ENCODE measurements at regions not wholly inside any gene's neighbourhood (a gene's known extent, or its start where the extent isn't known, plus 50 kb on each side); places are given as distances from the start of the nearest gene placed in this dataset.

DNA sequence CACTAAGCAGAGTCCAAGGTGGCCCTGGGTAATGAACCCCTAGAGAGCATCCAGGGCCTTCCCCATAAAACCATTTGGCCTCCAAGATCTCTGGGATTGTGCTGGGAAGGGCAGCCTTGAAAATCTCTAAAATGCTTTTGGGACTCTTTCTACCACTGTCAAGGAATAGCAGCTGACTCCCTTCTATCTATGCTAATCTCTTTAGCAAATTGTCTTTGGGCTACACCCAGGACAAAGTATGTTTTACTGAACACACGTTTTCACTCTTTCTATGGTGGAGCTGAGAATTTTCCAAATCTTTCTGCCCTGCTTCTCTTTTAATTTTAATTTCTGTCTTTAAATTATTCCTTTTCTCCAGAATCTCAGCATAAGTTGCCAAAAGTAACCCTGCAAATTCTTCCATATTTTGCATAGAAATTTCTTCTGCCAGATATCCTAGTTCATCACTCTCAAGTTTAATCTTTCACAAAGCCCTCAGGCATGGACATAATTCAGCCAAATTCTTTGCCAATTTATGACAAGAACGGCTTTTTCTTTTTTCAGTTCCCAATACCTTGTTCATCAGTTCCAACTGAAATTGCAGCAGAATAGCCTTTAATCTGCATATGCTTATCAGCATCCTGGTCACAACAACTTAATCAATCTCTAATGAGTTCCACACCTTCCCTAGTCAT, 687.0 kb upstream of the ADGRL4 start:
- H3K4me1 ChIP-seq (ENCODE audit: control insufficient read depth, insufficient read depth, low read depth, low read length), result peaks cover 3% of the 10 kb centered on the region
- no peak overlapping the region for H3K9ac ChIP-seq (ENCODE audit: low read length)
- no peak overlapping the region for H3K27ac ChIP-seq (ENCODE audit: low read length, poor library complexity, severe bottlenecking)
- H3K18ac ChIP-seq (ENCODE audit: low read depth in 1 of 2, low read length in 2 of 2), result no peak overlapping the region
- H3K4me2 ChIP-seq (ENCODE audit: low read length, poor library complexity, severe bottlenecking), result no peak overlapping the region
- H2BK120ac ChIP-seq (ENCODE audit: low read depth, low read length), result no peak overlapping the region
- H2AFZ ChIP-seq (ENCODE audit: low read depth, low read length), result no peak overlapping the region
- H3K14ac ChIP-seq (ENCODE audit: low read length in 2 of 2), result no peak overlapping the region
- no peak overlapping the region for H2AK5ac ChIP-seq (ENCODE audit: low read length, severe bottlenecking)
- WGBS, result 48% methylated on average over 2 of the region's 2 CpGs
- H3K4me3 ChIP-seq (ENCODE audit: insufficient read depth in 1 of 2, low read depth in 1 of 2, low read length in 2 of 2), result no peak overlapping the region
- no peaks in the 10 kb centered on the region for H3K36me3 ChIP-seq (ENCODE audit: control insufficient read depth in 1 of 2, insufficient read depth in 2 of 2, low read depth in 1 of 2, low read length in 2 of 2)
- H3K27me3 ChIP-seq (ENCODE audit: control insufficient read depth in 1 of 2, insufficient read depth in 1 of 2, low read length in 2 of 2), result no peaks in the 10 kb centered on the region
- no peak overlapping the region for H3K23ac ChIP-seq (ENCODE audit: low read length in 2 of 2)
- no peak overlapping the region for H3K4ac ChIP-seq (ENCODE audit: low read depth in 1 of 2, low read length in 2 of 2)
- no peak for DNase-seq
- H2BK12ac ChIP-seq (ENCODE audit: low read length in 2 of 2), result no peak overlapping the region
- H2BK15ac ChIP-seq (ENCODE audit: low read depth, poor library complexity, severe bottlenecking), result no peak overlapping the region
- no peak overlapping the region for H2BK5ac ChIP-seq (ENCODE audit: low read depth, low read length, poor library complexity, severe bottlenecking)
- no peaks in the 10 kb centered on the region for H3K79me1 ChIP-seq (replicated peaks; ENCODE audit: low read length, poor library complexity, severe bottlenecking)
- H4K8ac ChIP-seq (ENCODE audit: low read length), result no peak overlapping the region
- H4K91ac ChIP-seq (ENCODE audit: low read length), result no peak overlapping the region
- H3K9me3 ChIP-seq (ENCODE audit: control insufficient read depth, low read length), result no peaks in the 10 kb centered on the region

- H3K9ac ChIP-seq (ENCODE audit: low read length), result no peak overlapping the region
- no peak overlapping the region for H3K4me2 ChIP-seq (ENCODE audit: low read length, poor library complexity, severe bottlenecking)
- H3K4me1 ChIP-seq (ENCODE audit: control insufficient read depth, insufficient read depth, low read depth, low read length), result peaks cover 3% of the 10 kb centered on the region
- peak overlapping the region; percentile 49 for H2AK5ac ChIP-seq (ENCODE audit: low read length, severe bottlenecking)
- no peak overlapping the region for H4K91ac ChIP-seq (ENCODE audit: low read length)
- H3K4ac ChIP-seq (ENCODE audit: low read depth in 1 of 2, low read length in 2 of 2), result no peak overlapping the region
- no peak for DNase-seq
- H2BK12ac ChIP-seq (ENCODE audit: low read length in 2 of 2), result no peak overlapping the region
- H3K36me3 ChIP-seq (ENCODE audit: control insufficient read depth in 1 of 2, insufficient read depth in 2 of 2, low read depth in 1 of 2, low read length in 2 of 2), result no peaks in the 10 kb centered on the region
- no peak overlapping the region for H3K27ac ChIP-seq (ENCODE audit: low read length, poor library complexity, severe bottlenecking)
- no peaks in the 10 kb centered on the region for H3K9me3 ChIP-seq (ENCODE audit: control insufficient read depth, low read length)
- H4K8ac ChIP-seq (ENCODE audit: low read length), result no peak overlapping the region
- no peak overlapping the region for H3K23ac ChIP-seq (ENCODE audit: low read length in 2 of 2)
- H3K4me3 ChIP-seq (ENCODE audit: insufficient read depth in 1 of 2, low read depth in 1 of 2, low read length in 2 of 2), result no peak overlapping the region
- no peak overlapping the region for H2BK15ac ChIP-seq (ENCODE audit: low read depth, poor library complexity, severe bottlenecking)
- no peak overlapping the region for H3K18ac ChIP-seq (ENCODE audit: low read depth in 1 of 2, low read length in 2 of 2)
- H3K27me3 ChIP-seq (ENCODE audit: control insufficient read depth in 1 of 2, insufficient read depth in 1 of 2, low read length in 2 of 2), result no peaks in the 10 kb centered on the region
- no peaks in the 10 kb centered on the region for H3K79me1 ChIP-seq (replicated peaks; ENCODE audit: low read length, poor library complexity, severe bottlenecking)
- no peak overlapping the region for H2BK5ac ChIP-seq (ENCODE audit: low read depth, low read length, poor library complexity, severe bottlenecking)
- H2BK120ac ChIP-seq (ENCODE audit: low read depth, low read length), result no peak overlapping the region
- H2AFZ ChIP-seq (ENCODE audit: low read depth, low read length), result no peak overlapping the region
- H3K14ac ChIP-seq (ENCODE audit: low read length in 2 of 2), result no peak overlapping the region
Observed at GRCh38 chr1:79692519-79692918, 686.0 kb upstream of the ADGRL4 start.

- WGBS, result no CpG with 5 or more reads among the region's 2 CpGs
- no peak overlapping the region for H3K23ac ChIP-seq (ENCODE audit: low read length in 2 of 2)
- no peak for DNase-seq
- no peak overlapping the region for H3K4me3 ChIP-seq (ENCODE audit: insufficient read depth in 1 of 2, low read depth in 1 of 2, low read length in 2 of 2)
- H3K79me1 ChIP-seq (replicated peaks; ENCODE audit: low read length, poor library complexity, severe bottlenecking), result no peaks in the 10 kb centered on the region
- H4K91ac ChIP-seq (ENCODE audit: low read length), result no peak overlapping the region
- H2AFZ ChIP-seq (ENCODE audit: low read depth, low read length), result no peak overlapping the region
- H2BK5ac ChIP-seq (ENCODE audit: low read depth, low read length, poor library complexity, severe bottlenecking), result no peak overlapping the region
- no peak overlapping the region for H3K4me2 ChIP-seq (ENCODE audit: low read length, poor library complexity, severe bottlenecking)
- H3K4ac ChIP-seq (ENCODE audit: low read depth in 1 of 2, low read length in 2 of 2), result no peak overlapping the region
- no peak overlapping the region for H3K18ac ChIP-seq (ENCODE audit: low read depth in 1 of 2, low read length in 2 of 2)
- no peak overlapping the region for H2BK12ac ChIP-seq (ENCODE audit: low read length in 2 of 2)
- no peak overlapping the region for H2BK120ac ChIP-seq (ENCODE audit: low read depth, low read length)
- no peak overlapping the region for H3K27ac ChIP-seq (ENCODE audit: low read length, poor library complexity, severe bottlenecking)
- no peaks in the 10 kb centered on the region for H3K36me3 ChIP-seq (ENCODE audit: control insufficient read depth in 1 of 2, insufficient read depth in 2 of 2, low read depth in 1 of 2, low read length in 2 of 2)
- no peaks in the 10 kb centered on the region for H3K27me3 ChIP-seq (ENCODE audit: control insufficient read depth in 1 of 2, insufficient read depth in 1 of 2, low read length in 2 of 2)
- no peak overlapping the region for H2BK15ac ChIP-seq (ENCODE audit: low read depth, poor library complexity, severe bottlenecking)
- H2AK5ac ChIP-seq (ENCODE audit: low read length, severe bottlenecking), result no peak overlapping the region
- no peaks in the 10 kb centered on the region for H3K9me3 ChIP-seq (ENCODE audit: control insufficient read depth, low read length)
- H3K14ac ChIP-seq (ENCODE audit: low read length in 2 of 2), result no peak overlapping the region
- H3K9ac ChIP-seq (ENCODE audit: low read length), result no peak overlapping the region
- H3K4me1 ChIP-seq (ENCODE audit: control insufficient read depth, insufficient read depth, low read depth, low read length), result peaks cover 2% of the 10 kb centered on the region
- no peak overlapping the region for H4K8ac ChIP-seq (ENCODE audit: low read length)
Observed at GRCh38 chr1:79688932-79689331, 682.4 kb upstream of the ADGRL4 start.

- H2BK5ac ChIP-seq (ENCODE audit: low read depth, low read length, poor library complexity, severe bottlenecking), result no peak overlapping the region
- H3K4ac ChIP-seq (ENCODE audit: low read depth in 1 of 2, low read length in 2 of 2), result no peak overlapping the region
Observed at GRCh38 chr1:79683420-79683819, 676.9 kb upstream of the ADGRL4 start.

More at GRCh38 chr1:79683420-79683819, 676.9 kb upstream of the ADGRL4 start:
- Histone ChIP-seq H3K4me1 (ENCODE audit: control insufficient read depth, insufficient read depth, low read depth, low read length) (no peaks in the 10 kb centered on the region), H3K14ac (ENCODE audit: low read length in 2 of 2) (no peak overlapping the region), H2AFZ (ENCODE audit: low read depth, low read length) (no peak overlapping the region), H3K9me3 (ENCODE audit: control insufficient read depth, low read length) (peaks cover 10% of the 10 kb centered on the region), H3K27ac (ENCODE audit: low read length, poor library complexity, severe bottlenecking) (no peak overlapping the region), H3K36me3 (ENCODE audit: control insufficient read depth in 1 of 2, insufficient read depth in 2 of 2, low read depth in 1 of 2, low read length in 2 of 2) (no peaks in the 10 kb centered on the region), H2BK15ac (ENCODE audit: low read depth, poor library complexity, severe bottlenecking) (no peak overlapping the region), H2BK12ac (ENCODE audit: low read length in 2 of 2) (no peak overlapping the region), H4K91ac (ENCODE audit: low read length) (no peak overlapping the region), H3K79me1 (replicated peaks; ENCODE audit: low read length, poor library complexity, severe bottlenecking) (no peaks in the 10 kb centered on the region), H3K4me3 (ENCODE audit: insufficient read depth in 1 of 2, low read depth in 1 of 2, low read length in 2 of 2) (no peak overlapping the region), H3K23ac (ENCODE audit: low read length in 2 of 2) (no peak overlapping the region), H3K18ac (ENCODE audit: low read depth in 1 of 2, low read length in 2 of 2) (no peak overlapping the region), H3K4me2 (ENCODE audit: low read length, poor library complexity, severe bottlenecking) (no peak overlapping the region), H2BK120ac (ENCODE audit: low read depth, low read length) (no peak overlapping the region), H4K8ac (ENCODE audit: low read length) (no peak overlapping the region), H2AK5ac (ENCODE audit: low read length, severe bottlenecking) (no peak overlapping the region), H3K27me3 (ENCODE audit: control insufficient read depth in 1 of 2, insufficient read depth in 1 of 2, low read length in 2 of 2) (no peaks in the 10 kb centered on the region), H3K9ac (ENCODE audit: low read length) (no peak overlapping the region)
- DNase-seq, result no peak

Measured in mesenchymal stem cell (in vitro differentiated cells and primary cell).